Spleen (tissue), 7 donors: ENCODE measurements at regions not wholly inside any gene's neighbourhood (a gene's known extent, or its start where the extent isn't known, plus 50 kb on each side); places are given as distances from the start of the nearest gene placed in this dataset.

Experiments
- POLR2A ChIP-seq, 3 donors: fragments of 450-650 bp; IDR thresholded peaks; one replicate each; pipeline ENCODE4 v1.5.1; 2017; ENCODE audit warnings: antibody characterized with exemption in 3 of 3, mild to moderate bottlenecking in 1 of 3
- TF ChIP-seq, protein P1 (sequence below), 11 experiments: fragments of 200-600 bp in 7 of 11; fragments of 450-650 bp in 4 of 11; sonication (generic) in 4 of 11; IDR thresholded peaks in 8 of 11; conservative IDR thresholded peaks in 3 of 11; 1 replicate in 7 of 11; 2 replicates in 4 of 11; pipeline versions ENCODE4 v1.4.0 to v1.8.0; 2016 to 2021; ENCODE audit warnings: antibody characterized with exemption in 11 of 11, inconsistent platforms in 4 of 11, mild to moderate bottlenecking in 1 of 11
- donor health status: DM: no; HTN: no; CAD: no; lungs with moderate emphysema.
- donor health status: DM: no; HTN: no; CAD: no.
- donor health status: DM: no; HTN: no; CAD: no.

DNA sequence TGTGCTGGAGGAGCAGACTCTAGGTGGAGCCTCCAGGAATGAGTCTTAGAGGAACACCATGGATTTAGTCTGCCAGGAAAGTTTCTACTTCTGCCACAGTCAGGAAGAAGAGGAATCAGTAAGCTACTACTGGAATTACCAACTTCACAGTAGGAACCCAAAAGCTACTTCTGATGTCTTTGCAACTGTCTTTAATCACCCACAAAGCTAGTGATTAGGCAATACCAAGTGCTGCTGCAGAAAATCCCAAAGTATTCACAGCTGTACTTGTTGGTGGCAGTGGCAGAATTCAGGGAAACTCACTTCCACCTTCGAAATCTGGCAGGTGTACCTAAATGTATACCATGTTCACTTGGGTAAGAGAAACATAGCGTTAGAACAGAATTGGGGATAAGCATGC lies 264.5 kb upstream of the SORL1-AS1 start:
- TF ChIP-seq POLR2A (IDR thresholded peaks at IDR 0.05), result no peak
- TF ChIP-seq, protein P1, sequence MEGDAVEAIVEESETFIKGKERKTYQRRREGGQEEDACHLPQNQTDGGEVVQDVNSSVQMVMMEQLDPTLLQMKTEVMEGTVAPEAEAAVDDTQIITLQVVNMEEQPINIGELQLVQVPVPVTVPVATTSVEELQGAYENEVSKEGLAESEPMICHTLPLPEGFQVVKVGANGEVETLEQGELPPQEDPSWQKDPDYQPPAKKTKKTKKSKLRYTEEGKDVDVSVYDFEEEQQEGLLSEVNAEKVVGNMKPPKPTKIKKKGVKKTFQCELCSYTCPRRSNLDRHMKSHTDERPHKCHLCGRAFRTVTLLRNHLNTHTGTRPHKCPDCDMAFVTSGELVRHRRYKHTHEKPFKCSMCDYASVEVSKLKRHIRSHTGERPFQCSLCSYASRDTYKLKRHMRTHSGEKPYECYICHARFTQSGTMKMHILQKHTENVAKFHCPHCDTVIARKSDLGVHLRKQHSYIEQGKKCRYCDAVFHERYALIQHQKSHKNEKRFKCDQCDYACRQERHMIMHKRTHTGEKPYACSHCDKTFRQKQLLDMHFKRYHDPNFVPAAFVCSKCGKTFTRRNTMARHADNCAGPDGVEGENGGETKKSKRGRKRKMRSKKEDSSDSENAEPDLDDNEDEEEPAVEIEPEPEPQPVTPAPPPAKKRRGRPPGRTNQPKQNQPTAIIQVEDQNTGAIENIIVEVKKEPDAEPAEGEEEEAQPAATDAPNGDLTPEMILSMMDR (IDR thresholded peaks at IDR 0.05 in 8 of 11, conservative IDR thresholded peaks at IDR 0.05 in 3 of 11), result no peak
